ENCODE measurements at regions not wholly inside any gene's neighbourhood (a gene's known extent, or its start where the extent isn't known, plus 50 kb on each side); places are given as distances from the start of the nearest gene placed in this dataset.

DNA sequence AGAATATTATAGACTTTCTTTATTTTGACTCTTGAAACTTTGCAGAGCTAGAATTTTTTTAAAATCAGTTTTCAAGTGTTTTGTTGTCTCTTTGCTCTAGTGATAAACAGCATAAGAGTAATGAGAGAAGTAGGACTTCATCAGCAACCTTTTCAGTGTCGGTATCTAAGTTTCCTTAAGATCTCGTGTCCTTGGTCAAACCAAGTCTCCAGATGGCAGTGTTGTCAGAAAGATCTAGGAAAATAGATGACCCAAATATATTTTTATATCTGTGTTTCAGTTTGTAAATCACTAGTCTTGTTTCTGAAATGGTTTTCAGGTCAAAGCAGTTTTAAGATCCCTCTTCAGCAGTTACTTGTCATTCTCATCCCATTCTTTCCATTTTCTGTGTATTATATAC lies 438.3 kb downstream of the RAPGEF2 start:
- TF ChIP-seq, protein P1, sequence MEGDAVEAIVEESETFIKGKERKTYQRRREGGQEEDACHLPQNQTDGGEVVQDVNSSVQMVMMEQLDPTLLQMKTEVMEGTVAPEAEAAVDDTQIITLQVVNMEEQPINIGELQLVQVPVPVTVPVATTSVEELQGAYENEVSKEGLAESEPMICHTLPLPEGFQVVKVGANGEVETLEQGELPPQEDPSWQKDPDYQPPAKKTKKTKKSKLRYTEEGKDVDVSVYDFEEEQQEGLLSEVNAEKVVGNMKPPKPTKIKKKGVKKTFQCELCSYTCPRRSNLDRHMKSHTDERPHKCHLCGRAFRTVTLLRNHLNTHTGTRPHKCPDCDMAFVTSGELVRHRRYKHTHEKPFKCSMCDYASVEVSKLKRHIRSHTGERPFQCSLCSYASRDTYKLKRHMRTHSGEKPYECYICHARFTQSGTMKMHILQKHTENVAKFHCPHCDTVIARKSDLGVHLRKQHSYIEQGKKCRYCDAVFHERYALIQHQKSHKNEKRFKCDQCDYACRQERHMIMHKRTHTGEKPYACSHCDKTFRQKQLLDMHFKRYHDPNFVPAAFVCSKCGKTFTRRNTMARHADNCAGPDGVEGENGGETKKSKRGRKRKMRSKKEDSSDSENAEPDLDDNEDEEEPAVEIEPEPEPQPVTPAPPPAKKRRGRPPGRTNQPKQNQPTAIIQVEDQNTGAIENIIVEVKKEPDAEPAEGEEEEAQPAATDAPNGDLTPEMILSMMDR (IDR thresholded peaks at IDR 0.05), result no peak
- TF ChIP-seq POLR2AphosphoS5 (IDR thresholded peaks at IDR 0.05), result no peak

Data from upper lobe of left lung (tissue), 4 donors.